GM23338 (cell line): ENCODE measurements at regions not wholly inside any gene's neighbourhood (a gene's known extent, or its start where the extent isn't known, plus 50 kb on each side); places are given as distances from the start of the nearest gene placed in this dataset.

ENCODE experiments used
- ATAC-seq: fragments of 200-7000 bp; cut with Tn5 transposase; 3 replicates; pipeline ENCODE4 v1.9.1; 2020
- DNase-seq: peaks from one replicate; pipeline ENCODE4 v3.0.0-alpha.2; 2015; ENCODE audit warnings: low spot score
- H2AFZ ChIP-seq: fragments of 200-600 bp; sonication (generic); 2 replicates; pipeline ENCODE4 v1.8.0; 2016; ENCODE audit warnings: antibody characterized with exemption, mild to moderate bottlenecking, moderate library complexity
- H3F3A ChIP-seq: fragments of 200-600 bp; sonication (generic); replicated peaks from 2 replicates; pipeline ENCODE4 v1.8.0; 2017; ENCODE audit warnings: antibody characterized with exemption, mixed run types, low read depth
- H3K27ac ChIP-seq: fragments of 200-600 bp; sonication (generic); 2 replicates; pipeline ENCODE4 v1.6.1; 2016; ENCODE audit warnings: low read depth
- H3K27me3 ChIP-seq: fragments of 200-600 bp; sonication (generic); 2 replicates; pipeline ENCODE4 v1.8.0; 2016; ENCODE audit warnings: mild to moderate bottlenecking, mixed run types, moderate library complexity; ENCODE audit not compliant: insufficient read depth
- H3K36me3 ChIP-seq: fragments of 200-600 bp; sonication (generic); 2 replicates; pipeline ENCODE4 v1.8.0; 2016; ENCODE audit warnings: mild to moderate bottlenecking; ENCODE audit not compliant: insufficient read depth
- H3K4me1 ChIP-seq: fragments of 200-600 bp; sonication (generic); 2 replicates; pipeline ENCODE4 v1.8.0; 2016; ENCODE audit warnings: mild to moderate bottlenecking, moderate library complexity; ENCODE audit not compliant: insufficient read depth
- H3K4me2 ChIP-seq: fragments of 200-600 bp; sonication (generic); 2 replicates; pipeline ENCODE4 v1.7.1; 2017; ENCODE audit warnings: mixed run types
- H3K4me3 ChIP-seq: fragments of 200-600 bp; sonication (generic); 2 replicates; pipeline ENCODE4 v1.6.1; 2016; ENCODE audit warnings: mixed run types
- H3K79me2 ChIP-seq: fragments of 200-600 bp; sonication (generic); replicated peaks from 2 replicates; pipeline ENCODE4 v1.8.0; 2017; ENCODE audit warnings: mild to moderate bottlenecking; ENCODE audit not compliant: insufficient read depth
- H3K9me2 ChIP-seq: fragments of 200-600 bp; sonication (generic); 2 replicates; pipeline ENCODE4 v1.8.0; 2017; ENCODE audit not compliant: insufficient read depth
- H4K20me1 ChIP-seq: fragments of 200-600 bp; sonication (generic); replicated peaks from 2 replicates; pipeline ENCODE4 v1.8.0; 2017; ENCODE audit warnings: mild to moderate bottlenecking; ENCODE audit not compliant: insufficient read depth
- H3K27ac Mint-ChIP-seq: 2 replicates; pipeline ENCODE4 v1.8.0; 2020; ENCODE audit warnings: inconsistent platforms, mild to moderate bottlenecking, moderate library complexity, mixed read lengths
- H3K27me3 Mint-ChIP-seq: 3 replicates; pipeline ENCODE4 v1.8.0; 2022; ENCODE audit warnings: low read depth, mild to moderate bottlenecking, moderate library complexity, mixed read lengths, inconsistent platforms; ENCODE audit not compliant: insufficient read depth, poor library complexity
- H3K36me3 Mint-ChIP-seq: 3 replicates; pipeline ENCODE4 v1.8.0; 2021; ENCODE audit warnings: low read depth, mild to moderate bottlenecking, inconsistent platforms, moderate library complexity, mixed read lengths
- H3K4me1 Mint-ChIP-seq: 3 replicates; pipeline ENCODE4 v1.8.0; 2020; ENCODE audit warnings: mild to moderate bottlenecking, inconsistent platforms, mixed read lengths
- H3K4me3 Mint-ChIP-seq: 3 replicates; pipeline ENCODE4 v1.8.0; 2021; ENCODE audit warnings: moderate library complexity, mild to moderate bottlenecking, inconsistent platforms, mixed read lengths
- H3K9me3 Mint-ChIP-seq: 3 replicates; pipeline ENCODE4 v1.8.0; 2020; ENCODE audit warnings: moderate library complexity, mild to moderate bottlenecking, inconsistent platforms, mixed read lengths
- CREB1 ChIP-seq: fragments of 250-450 bp; sonication (Bioruptor Pico); IDR thresholded peaks from 2 replicates; pipeline ENCODE4 v1.5.0; 2020; ENCODE audit warnings: low read depth, mild to moderate bottlenecking, moderate library complexity
- CTCF ChIP-seq, 2 experiments: fragments of 200-600 bp in 1 of 2; sonication (generic) in 1 of 2; conservative IDR thresholded peaks; 2 replicates each; pipeline versions ENCODE4 v1.5.1 to v1.6.1; 2016 to 2017; ENCODE audit warnings: antibody characterized with exemption in 2 of 2, low read depth in 2 of 2, mild to moderate bottlenecking in 2 of 2, moderate library complexity in 1 of 2
- ETS1 ChIP-seq: IDR thresholded peaks from 2 replicates; pipeline ENCODE4 v1.6.1; 2016; ENCODE audit warnings: antibody characterized with exemption
- EZH2 ChIP-seq: fragments of 200-600 bp; sonication (generic); IDR thresholded peaks from one replicate; pipeline ENCODE4 v1.8.0; 2017; ENCODE audit warnings: antibody characterized with exemption, mild to moderate bottlenecking, low read depth; ENCODE audit not compliant: unreplicated experiment
- EZH2phosphoT487 ChIP-seq: fragments of 200-600 bp; sonication (generic); IDR thresholded peaks from one replicate; pipeline ENCODE4 v1.8.1; 2018; ENCODE audit warnings: antibody characterized with exemption; ENCODE audit not compliant: unreplicated experiment
- JUNB ChIP-seq: IDR thresholded peaks from one replicate; pipeline ENCODE4 v1.6.1; 2016; ENCODE audit warnings: antibody characterized with exemption; ENCODE audit not compliant: unreplicated experiment
- NANOG ChIP-seq: IDR thresholded peaks from 2 replicates; pipeline ENCODE4 v1.6.1; 2016; ENCODE audit warnings: antibody characterized with exemption, borderline replicate concordance
- POLR2AphosphoS5 ChIP-seq: IDR thresholded peaks from 2 replicates; pipeline ENCODE4 v1.6.1; 2016; ENCODE audit warnings: antibody characterized with exemption, low read depth
- STAT1 ChIP-seq: IDR thresholded peaks from one replicate; pipeline ENCODE4 v1.6.1; 2016; ENCODE audit warnings: antibody characterized with exemption; ENCODE audit not compliant: unreplicated experiment
- ZNF114 ChIP-seq: fragments of 250-450 bp; sonication (Bioruptor Pico); IDR thresholded peaks from 2 replicates; pipeline ENCODE4 v1.5.0; 2020; ENCODE audit warnings: mild to moderate bottlenecking, moderate library complexity
- ZNF331 ChIP-seq: fragments of 250-450 bp; sonication (Bioruptor Pico); IDR thresholded peaks from 2 replicates; pipeline ENCODE4 v1.5.0; 2020; ENCODE audit warnings: low read depth, mild to moderate bottlenecking, moderate library complexity
- ZNF462 ChIP-seq: fragments of 250-450 bp; sonication (Bioruptor Pico); IDR thresholded peaks from 2 replicates; pipeline ENCODE4 v1.5.0; 2020; ENCODE audit warnings: mild to moderate bottlenecking, moderate library complexity
- TF ChIP-seq, protein P1 (sequence below): IDR thresholded peaks from one replicate; pipeline ENCODE4 v1.6.1; 2018; ENCODE audit warnings: antibody characterized with exemption; ENCODE audit not compliant: unreplicated experiment

DNA sequence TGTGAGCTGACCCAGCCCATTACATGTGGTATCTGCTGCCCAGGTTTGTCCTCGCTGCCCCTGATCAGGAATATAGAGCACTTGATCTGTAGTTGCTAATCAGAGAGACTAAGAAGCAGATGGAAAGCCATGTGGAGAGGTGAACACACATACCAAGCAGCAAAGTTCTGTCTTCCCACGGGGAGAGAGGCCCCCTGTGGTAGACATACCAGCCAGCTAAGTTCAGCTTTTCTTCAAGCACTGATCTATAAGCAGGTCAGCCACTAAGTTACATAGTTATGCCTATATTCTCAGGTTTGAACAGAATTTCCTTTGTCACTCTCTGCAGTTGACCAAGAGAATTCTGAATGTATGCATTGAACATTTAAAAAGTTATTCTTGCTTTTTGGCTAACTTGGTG lies 76.4 kb downstream of the DDX3Y start:
- Histone ChIP-seq H2AFZ (no peak overlapping the region), H3K4me1 (peaks cover 12% of the 10 kb centered on the region; the same call in 1 of the 2 replicates), H3K4me3 (no peak overlapping the region), H3K79me2 (no peaks in the 10 kb centered on the region), H4K20me1 (no peaks in the 10 kb centered on the region), H3K4me2 (no peak overlapping the region), H3K27me3 (no peaks in the 10 kb centered on the region), H3K36me3 (no peaks in the 10 kb centered on the region), H3F3A (no peaks in the 10 kb centered on the region), H3K9me2 (no peaks in the 10 kb centered on the region), H3K27ac (no peak overlapping the region)
- ATAC-seq (no peak), DNase-seq (no peak)
- no peak for TF ChIP-seq CTCF (conservative IDR thresholded peaks at IDR 0.05; ENCODE audit: low read depth in 2 of 2)
- TF ChIP-seq CREB1 (CRISPR knock-in tag) = no peak
- no peak for TF ChIP-seq ETS1
- no peak for TF ChIP-seq ZNF462 (CRISPR knock-in tag)
- no peak for TF ChIP-seq EZH2
- no peak for TF ChIP-seq POLR2AphosphoS5
- TF ChIP-seq STAT1 = no peak
- TF ChIP-seq EZH2phosphoT487 = no peak
- TF ChIP-seq ZNF114 = no peak
- TF ChIP-seq NANOG = no peak
- TF ChIP-seq, protein P1, sequence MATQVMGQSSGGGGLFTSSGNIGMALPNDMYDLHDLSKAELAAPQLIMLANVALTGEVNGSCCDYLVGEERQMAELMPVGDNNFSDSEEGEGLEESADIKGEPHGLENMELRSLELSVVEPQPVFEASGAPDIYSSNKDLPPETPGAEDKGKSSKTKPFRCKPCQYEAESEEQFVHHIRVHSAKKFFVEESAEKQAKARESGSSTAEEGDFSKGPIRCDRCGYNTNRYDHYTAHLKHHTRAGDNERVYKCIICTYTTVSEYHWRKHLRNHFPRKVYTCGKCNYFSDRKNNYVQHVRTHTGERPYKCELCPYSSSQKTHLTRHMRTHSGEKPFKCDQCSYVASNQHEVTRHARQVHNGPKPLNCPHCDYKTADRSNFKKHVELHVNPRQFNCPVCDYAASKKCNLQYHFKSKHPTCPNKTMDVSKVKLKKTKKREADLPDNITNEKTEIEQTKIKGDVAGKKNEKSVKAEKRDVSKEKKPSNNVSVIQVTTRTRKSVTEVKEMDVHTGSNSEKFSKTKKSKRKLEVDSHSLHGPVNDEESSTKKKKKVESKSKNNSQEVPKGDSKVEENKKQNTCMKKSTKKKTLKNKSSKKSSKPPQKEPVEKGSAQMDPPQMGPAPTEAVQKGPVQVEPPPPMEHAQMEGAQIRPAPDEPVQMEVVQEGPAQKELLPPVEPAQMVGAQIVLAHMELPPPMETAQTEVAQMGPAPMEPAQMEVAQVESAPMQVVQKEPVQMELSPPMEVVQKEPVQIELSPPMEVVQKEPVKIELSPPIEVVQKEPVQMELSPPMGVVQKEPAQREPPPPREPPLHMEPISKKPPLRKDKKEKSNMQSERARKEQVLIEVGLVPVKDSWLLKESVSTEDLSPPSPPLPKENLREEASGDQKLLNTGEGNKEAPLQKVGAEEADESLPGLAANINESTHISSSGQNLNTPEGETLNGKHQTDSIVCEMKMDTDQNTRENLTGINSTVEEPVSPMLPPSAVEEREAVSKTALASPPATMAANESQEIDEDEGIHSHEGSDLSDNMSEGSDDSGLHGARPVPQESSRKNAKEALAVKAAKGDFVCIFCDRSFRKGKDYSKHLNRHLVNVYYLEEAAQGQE = no peak
- no peak for TF ChIP-seq ZNF331 (CRISPR knock-in tag)
- no peak for TF ChIP-seq JUNB
- no peaks in the 10 kb centered on the region for H3K9me3 Mint-ChIP-seq
- no peaks in the 10 kb centered on the region for H3K36me3 Mint-ChIP-seq
- H3K4me1 Mint-ChIP-seq = peaks cover 14% of the 10 kb centered on the region; the same call in 2 of the 3 replicates
- peaks cover 4% of the 10 kb centered on the region for H3K27me3 Mint-ChIP-seq
- H3K27ac Mint-ChIP-seq = no peak overlapping the region
- H3K4me3 Mint-ChIP-seq = no peak overlapping the region
